IMR-90 (cell line): ENCODE measurements at regions not wholly inside any gene's neighbourhood (a gene's known extent, or its start where the extent isn't known, plus 50 kb on each side); places are given as distances from the start of the nearest gene placed in this dataset.

Experiments
- ATAC-seq: fragments of 200-7000 bp; cut with Tn5 transposase; 2 replicates; pipeline ENCODE4 v1.9.1; 2020; ENCODE audit warnings: low read depth, mild to moderate bottlenecking, moderate library complexity
- BruUV-seq: library from RNA; stranded (reverse); fragments of 400-500 nt; replicated peaks from 2 replicates; lab custom pipeline; 2021; lab: Mats Ljungman, UMichigan
- CTCF ChIA-PET: fragments of 300-600 bp; formaldehyde crosslinking; extraction: SDS; loops from one replicate; lab custom pipeline; 2021; ENCODE audit warnings: antibody characterized with exemption; lab: Yijun Ruan, JAX
- POLR2A ChIA-PET: fragments of 300-600 bp; sonication (Branson Sonifier 250); formaldehyde crosslinking; loops from one replicate; lab custom pipeline; 2022; ENCODE audit warnings: antibody characterized with exemption; ENCODE audit not compliant: unreplicated experiment; lab: Charles Lee
- DNase-seq: peaks from one replicate; pipeline ENCODE4 v3.0.0; 2013
- H2AFZ ChIP-seq: replicated peaks from 2 replicates; pipeline ENCODE3; 2013; ENCODE audit warnings: low read length, mild to moderate bottlenecking; ENCODE audit not compliant: poor library complexity
- H2AK5ac ChIP-seq: 2 replicates; pipeline ENCODE4 v1.6.1; 2013; ENCODE audit warnings: low read depth, low read length, inconsistent platforms
- H2AK9ac ChIP-seq: replicated peaks from 2 replicates; pipeline ENCODE3; 2013; ENCODE audit warnings: mild to moderate bottlenecking, low read depth, low read length, moderate library complexity; ENCODE audit not compliant: poor library complexity
- H2BK120ac ChIP-seq: 2 replicates; pipeline ENCODE4 v1.6.1; 2013; ENCODE audit warnings: low read depth, low read length, inconsistent platforms
- H2BK15ac ChIP-seq: 3 replicates; pipeline ENCODE4 v1.6.1; 2013; ENCODE audit warnings: low read depth, low read length, inconsistent platforms
- H2BK20ac ChIP-seq: 2 replicates; pipeline ENCODE4 v1.6.1; 2013; ENCODE audit warnings: low read depth, mild to moderate bottlenecking, inconsistent platforms, low read length, moderate library complexity
- H2BK5ac ChIP-seq: 2 replicates; pipeline ENCODE4 v1.6.1; 2013; ENCODE audit warnings: mild to moderate bottlenecking, low read depth, low read length, inconsistent platforms; ENCODE audit not compliant: poor library complexity, severe bottlenecking
- H3K14ac ChIP-seq: replicated peaks from 2 replicates; pipeline ENCODE4 v1.6.1; 2013; ENCODE audit warnings: low read depth, low read length, inconsistent platforms
- H3K18ac ChIP-seq: 2 replicates; pipeline ENCODE4 v1.6.1; 2013; ENCODE audit warnings: low read depth, low read length, control low read depth
- H3K23ac ChIP-seq: 2 replicates; pipeline ENCODE4 v1.6.1; 2013; ENCODE audit warnings: low read depth, low read length, inconsistent platforms
- H3K27ac ChIP-seq: 2 replicates; pipeline ENCODE4 v1.5.1; 2013; ENCODE audit warnings: mild to moderate bottlenecking, control low read depth, low read length; ENCODE audit not compliant: insufficient read depth
- H3K27me3 ChIP-seq: 2 replicates; pipeline ENCODE4 v1.6.1; 2013; ENCODE audit warnings: low read length; ENCODE audit not compliant: control insufficient read depth, insufficient read depth
- H3K36me3 ChIP-seq: 2 replicates; pipeline ENCODE4 v1.6.1; 2013; ENCODE audit warnings: low read length, mixed read lengths; ENCODE audit not compliant: control insufficient read depth, insufficient read depth
- H3K4ac ChIP-seq: 2 replicates; pipeline ENCODE4 v1.6.1; 2013; ENCODE audit warnings: low read depth, low read length, inconsistent platforms
- H3K4me1 ChIP-seq: 2 replicates; pipeline ENCODE4 v1.6.1; 2013; ENCODE audit warnings: low read length, mixed read lengths; ENCODE audit not compliant: control insufficient read depth, insufficient read depth
- H3K4me2 ChIP-seq: 2 replicates; pipeline ENCODE4 v1.6.1; 2013; ENCODE audit warnings: low read depth, mild to moderate bottlenecking, control low read depth, low read length, moderate library complexity
- H3K4me3 ChIP-seq: 2 replicates; pipeline ENCODE4 v1.5.1; 2013; ENCODE audit warnings: low read depth, mild to moderate bottlenecking, control low read depth, low read length, moderate library complexity; ENCODE audit not compliant: insufficient read depth
- H3K56ac ChIP-seq: 2 replicates; pipeline ENCODE4 v1.6.1; 2013; ENCODE audit warnings: low read length, inconsistent platforms; ENCODE audit not compliant: insufficient read depth; ENCODE audit errors: extremely low read depth
- H3K79me1 ChIP-seq, 2 experiments: 2 replicates each; pipeline ENCODE4 v1.6.1; 2013; ENCODE audit warnings: low read length in 2 of 2, inconsistent platforms in 1 of 2, low read depth in 1 of 2
- H3K9ac ChIP-seq: 2 replicates; pipeline ENCODE4 v1.6.1; 2013; ENCODE audit warnings: low read depth, low read length, control low read depth
- H3K9me1 ChIP-seq: 2 replicates; pipeline ENCODE4 v1.6.1; 2013; ENCODE audit warnings: low read length, inconsistent platforms; ENCODE audit not compliant: insufficient read depth
- H3K9me3 ChIP-seq: 2 replicates; pipeline ENCODE4 v1.6.1; 2013; ENCODE audit warnings: low read length; ENCODE audit not compliant: control insufficient read depth, insufficient read depth
- H4K20me1 ChIP-seq: 2 replicates; pipeline ENCODE4 v1.6.1; 2013; ENCODE audit warnings: low read length, inconsistent platforms; ENCODE audit not compliant: insufficient read depth
- H4K5ac ChIP-seq: 2 replicates; pipeline ENCODE4 v1.6.1; 2013; ENCODE audit warnings: mild to moderate bottlenecking, low read depth, low read length, control low read depth
- H4K8ac ChIP-seq, 2 experiments: 2 replicates each; pipeline ENCODE4 v1.6.1; 2013; ENCODE audit warnings: low read depth in 2 of 2, low read length in 2 of 2, control low read depth in 1 of 2, inconsistent platforms in 1 of 2
- H4K91ac ChIP-seq: 2 replicates; pipeline ENCODE4 v1.6.1; 2013; ENCODE audit warnings: low read depth, low read length, inconsistent platforms; ENCODE audit not compliant: insufficient read depth
- BHLHE40 ChIP-seq: fragments of 150-350 bp; IDR thresholded peaks from 2 replicates; pipeline ENCODE4 v1.6.1; 2016; ENCODE audit warnings: mild to moderate bottlenecking, low read depth, low read length
- CEBPB ChIP-seq: IDR thresholded peaks from 2 replicates; pipeline ENCODE4 v1.6.1; 2012; ENCODE audit warnings: low read depth, low read length, improper control_type of control experiment
- CHD1 ChIP-seq: IDR thresholded peaks from 2 replicates; pipeline ENCODE4 v1.6.1; 2012; ENCODE audit warnings: low read depth, low read length, improper control_type of control experiment
- CTCF ChIP-seq: conservative IDR thresholded peaks from 2 replicates; pipeline ENCODE4 v1.5.1; 2012; ENCODE audit warnings: mild to moderate bottlenecking, low read depth, low read length, improper control_type of control experiment
- ELK1 ChIP-seq: fragments of 150-350 bp; IDR thresholded peaks from 2 replicates; pipeline ENCODE4 v1.6.1; 2016; ENCODE audit warnings: low read depth, mild to moderate bottlenecking, low read length, moderate library complexity, borderline replicate concordance
- FOS ChIP-seq: fragments of 150-350 bp; IDR thresholded peaks from 2 replicates; pipeline ENCODE4 v1.6.1; 2016; ENCODE audit warnings: low read depth, low read length
- MAFK ChIP-seq: IDR thresholded peaks from 2 replicates; pipeline ENCODE4 v1.6.1; 2012; ENCODE audit warnings: low read depth, low read length, improper control_type of control experiment
- MAZ ChIP-seq: IDR thresholded peaks from 2 replicates; pipeline ENCODE4 v1.6.1; 2012; ENCODE audit warnings: low read depth, mild to moderate bottlenecking, low read length, improper control_type of control experiment, moderate library complexity, borderline replicate concordance
- MXI1 ChIP-seq: IDR thresholded peaks from 2 replicates; pipeline ENCODE4 v1.6.1; 2012; ENCODE audit warnings: low read depth, mild to moderate bottlenecking, low read length, moderate library complexity, borderline replicate concordance
- NFE2L2 ChIP-seq: fragments of 150-350 bp; IDR thresholded peaks from 2 replicates; pipeline ENCODE4 v1.6.1; 2016; ENCODE audit warnings: low read depth, mild to moderate bottlenecking, low read length
- POLR2A ChIP-seq: IDR thresholded peaks from 2 replicates; pipeline ENCODE4 v1.6.1; 2012; ENCODE audit warnings: mild to moderate bottlenecking, low read depth, low read length
- RAD21 ChIP-seq: IDR thresholded peaks from 2 replicates; pipeline ENCODE4 v1.6.1; 2012; ENCODE audit warnings: low read length, improper control_type of control experiment
- RCOR1 ChIP-seq: IDR thresholded peaks from 2 replicates; pipeline ENCODE4 v1.6.1; 2012; ENCODE audit warnings: mild to moderate bottlenecking, low read length, improper control_type of control experiment; ENCODE audit not compliant: insufficient replicate concordance
- RFX5 ChIP-seq: IDR thresholded peaks from 2 replicates; pipeline ENCODE4 v1.8.0; 2012; ENCODE audit warnings: low read depth, mild to moderate bottlenecking, low read length, moderate library complexity
- SMC3 ChIP-seq: fragments of 150-350 bp; IDR thresholded peaks from 2 replicates; pipeline ENCODE4 v1.6.1; 2016; ENCODE audit warnings: low read depth, mild to moderate bottlenecking, antibody characterized with exemption, low read length, moderate library complexity
- USF2 ChIP-seq: fragments of 150-350 bp; IDR thresholded peaks from 2 replicates; pipeline ENCODE4 v1.6.1; 2017; ENCODE audit warnings: mild to moderate bottlenecking, antibody characterized with exemption, low read length, low read depth
- WGBS, 2 experiments: methylation state at CpG; one replicate each; pipeline versions ENCODE4 v1.1.5 to v1.1.7; 2013; ENCODE audit warnings: missing lambda C conversion rate in 2 of 2; ENCODE audit not compliant: insufficient read length in 1 of 2; ENCODE audit errors: extremely low coverage in 2 of 2; 5-methylcytosine and 5-hydroxymethylcytosine counted together
- dilution Hi-C: fragments of 300-500 bp; cut with HindIII; formaldehyde crosslinking; loops from one replicate; pipeline ENCODE4 v1.14.3; 2018; ENCODE audit warnings: low sequenced_read_pairs; ENCODE audit not compliant: unreplicated experiment
- in situ Hi-C: fragments of 300-500 bp; cut with MboI; formaldehyde crosslinking; loops from 3 replicates; pipeline ENCODE4 v1.14.3; 2019; ENCODE audit warnings: low sequenced_read_pairs, inconsistent platforms, mixed read lengths
- intact Hi-C: fragments of 100-400 bp; cut with micrococcal nuclease; formaldehyde crosslinking; loops from 2 replicates; pipeline ENCODE4 v1.10.0; 2022

GRCh38 chr11:57081356-57081755, 92.6 kb downstream of the OR5AK2 start:
- peaks cover 1% of the 10 kb centered on the region; the same call in 1 of the 2 replicates for H3K27me3 ChIP-seq
- H2BK15ac ChIP-seq = no peak overlapping the region
- intact Hi-C loops = no loop called here
- DNase-seq (no peak), ATAC-seq (no peak)
- H3K56ac ChIP-seq = no peak overlapping the region
- H3K4ac ChIP-seq = no peak overlapping the region
- no peaks in the 10 kb centered on the region for H3K9me3 ChIP-seq
- WGBS, 2 experiments = no CpG with 5 or more reads among the region's 1 CpG
- H3K4me2 ChIP-seq = no peak overlapping the region
- ChIA-PET CTCF (no interaction called here), POLR2A (no interaction called here)
- H4K5ac ChIP-seq = no peak overlapping the region
- no peak overlapping the region for H3K14ac ChIP-seq
- no peak overlapping the region for H2AK5ac ChIP-seq
- no peak overlapping the region for H2BK20ac ChIP-seq
- no peak overlapping the region for H2BK5ac ChIP-seq
- H3K4me1 ChIP-seq = no peaks in the 10 kb centered on the region
- no peaks in the 10 kb centered on the region for H3K79me1 ChIP-seq
- H3K36me3 ChIP-seq = no peaks in the 10 kb centered on the region
- TF ChIP-seq MAZ (no peak), BHLHE40 (no peak), RAD21 (no peak), NFE2L2 (no peak), CHD1 (no peak), CEBPB (no peak), RFX5 (no peak), RCOR1 (no peak), POLR2A (no peak), ELK1 (no peak), SMC3 (no peak), MAFK (no peak), USF2 (no peak), FOS (no peak), MXI1 (no peak), CTCF (no peak)
- H4K8ac ChIP-seq = no peak overlapping the region
- dilution Hi-C loops = no loop called here
- H4K20me1 ChIP-seq = no peaks in the 10 kb centered on the region
- H3K23ac ChIP-seq = no peak overlapping the region
- no peak overlapping the region for H3K9ac ChIP-seq
- in situ Hi-C loops = no loop called here
- no peak overlapping the region for H3K4me3 ChIP-seq
- H4K91ac ChIP-seq = no peak overlapping the region
- H3K18ac ChIP-seq = no peak overlapping the region
- no peak overlapping the region for H2AFZ ChIP-seq
- H3K27ac ChIP-seq = no peak overlapping the region
- H3K9me1 ChIP-seq = no peaks in the 10 kb centered on the region
- H2BK120ac ChIP-seq = no peak overlapping the region
- BruUV-seq = no TSS peak
- H2AK9ac ChIP-seq = no peak overlapping the region
